ENCODE measurements at regions not wholly inside any gene's neighbourhood (a gene's known extent, or its start where the extent isn't known, plus 50 kb on each side); places are given as distances from the start of the nearest gene placed in this dataset.
A peak's percentile ranks its signal among the peaks of the same experiment; 100 is the strongest.

DNA sequence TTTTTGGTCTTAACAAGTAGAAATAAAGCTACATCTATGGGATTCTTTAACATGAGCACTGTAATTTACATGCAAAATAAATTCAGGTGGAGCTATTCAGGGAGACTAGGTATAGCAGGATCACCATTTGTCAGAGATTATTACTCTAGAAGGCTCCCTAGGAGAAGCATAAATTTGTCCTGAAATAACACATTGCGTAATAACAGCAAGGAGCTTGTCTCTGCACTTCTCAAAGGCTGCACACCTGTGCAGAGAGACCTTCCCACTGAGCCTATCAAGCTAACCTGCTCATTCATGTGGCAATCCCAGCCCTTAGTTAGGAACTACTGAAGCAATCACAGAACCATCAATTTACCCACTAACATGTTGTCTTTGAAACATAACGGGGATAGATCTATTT lies 437.4 kb upstream of the MC4R start:
- H3K9ac ChIP-seq (replicated peaks in 1 of 4; ENCODE audit: extremely low read depth in 1 of 4, low read depth in 3 of 4, low read length in 3 of 4), result no peak overlapping the region
- ChIA-PET CTCF (ENCODE audit: partially characterized antibody) (interaction anchor here (0.7 to 3.5 kb wide), 5 partner anchors 16 to 690 kb away, joined by 3 to 13 read pairs (median 4); no protein-coding TSS in a partner anchor), POLR2A (ENCODE audit: partially characterized antibody) (no interaction called here)
- no peak overlapping the region for H2BK20ac ChIP-seq (ENCODE audit: low read length)
- no peak overlapping the region for H3K4ac ChIP-seq (replicated peaks; ENCODE audit: insufficient read length, low read depth, low read length)
- no peak overlapping the region for H3K18ac ChIP-seq (ENCODE audit: extremely low read depth, low read length)
- no peak overlapping the region; a peak in 1 of 4 replicates for H3K4me2 ChIP-seq (ENCODE audit: insufficient read depth in 1 of 2, low read depth in 2 of 2, low read length in 2 of 2)
- H3K27ac ChIP-seq (ENCODE audit: low read depth, low read length), result no peak overlapping the region
- 91% methylated on average over 2 of the region's 2 CpGs; no CpG with 5 or more reads in 1 of the 2 experiments for WGBS, 2 experiments (ENCODE audit: extremely low coverage in 1 of 2, insufficient coverage in 1 of 2, insufficient read length in 1 of 2, insufficient replicate concordance in 2 of 2, low coverage in 1 of 2, low lambda C conversion rate in 2 of 2, missing lambda C conversion rate in 1 of 2)
- no peak overlapping the region for H2AK5ac ChIP-seq (ENCODE audit: low read depth, low read length)
- no peak overlapping the region for H2BK12ac ChIP-seq (ENCODE audit: low read depth, low read length)
- no peak for FAIRE-seq
- H3K79me2 ChIP-seq (ENCODE audit: control insufficient read depth in 1 of 2, insufficient read depth in 2 of 2, low read length in 2 of 2), result no peaks in the 10 kb centered on the region
- H3K14ac ChIP-seq (ENCODE audit: insufficient read length), result no peak overlapping the region
- no peak overlapping the region for H2AFZ ChIP-seq (ENCODE audit: low read length)
- no peak overlapping the region for H3K56ac ChIP-seq (replicated peaks; ENCODE audit: insufficient read length, low read depth, low read length)
- no peak for DNase-seq (ENCODE audit: low read depth in 1 of 2, low spot score in 2 of 2)
- no peaks in the 10 kb centered on the region for H3K36me3 ChIP-seq (ENCODE audit: control insufficient read depth in 2 of 4, insufficient read depth in 4 of 4, low read length in 3 of 4)
- H3K23ac ChIP-seq (ENCODE audit: insufficient read length), result no peak overlapping the region
- no peak overlapping the region for H3K4me3 ChIP-seq (ENCODE audit: extremely low read depth in 1 of 4, insufficient read depth in 2 of 4, low read depth in 3 of 4, low read length in 4 of 4)
- peaks cover 0 to 18% (median 6%) of the 10 kb centered on the region in 4 experiments; a peak in 4 of 7 replicates for H3K27me3 ChIP-seq (replicated peaks in 1 of 4; ENCODE audit: control insufficient read depth in 3 of 4, extremely low read depth in 1 of 4, insufficient read depth in 3 of 4, low read length in 3 of 4)
- H3K23me2 ChIP-seq (ENCODE audit: low read depth, low read length), result no peaks in the 10 kb centered on the region
- H2BK5ac ChIP-seq (ENCODE audit: low read depth, low read length), result no peak overlapping the region
- no peak overlapping the region for H4K5ac ChIP-seq (ENCODE audit: insufficient read length, low read depth, low read length)
- H2BK120ac ChIP-seq (replicated peaks; ENCODE audit: low read depth, low read length), result no peak overlapping the region
- H4K20me1 ChIP-seq (replicated peaks in 1 of 2; ENCODE audit: control insufficient read depth in 1 of 2, insufficient read depth in 2 of 2, low read length in 2 of 2), result no peaks in the 10 kb centered on the region
- no peak overlapping the region; the same call in 1 of the 2 replicates for H4K8ac ChIP-seq (ENCODE audit: extremely low read depth, insufficient read depth, low read length)
- TF ChIP-seq CEBPB (IDR thresholded peaks at IDR 0.05; ENCODE audit: low read depth, low read length) (peak; percentile 72), RBBP5 (IDR thresholded peaks at IDR 0.05; ENCODE audit: borderline replicate concordance, low read depth, low read length) (no peak)
- H2BK15ac ChIP-seq (ENCODE audit: low read length), result no peak overlapping the region
- no peaks in the 10 kb centered on the region for H3K9me3 ChIP-seq (ENCODE audit: insufficient read depth in 2 of 2, low read depth in 1 of 2, low read length in 1 of 2)
- H4K91ac ChIP-seq (replicated peaks; ENCODE audit: insufficient read length, low read length), result no peak overlapping the region
- peaks cover 0 to 10% (median 3%) of the 10 kb centered on the region in 4 experiments; a peak in 6 of 7 replicates for H3K4me1 ChIP-seq (replicated peaks in 1 of 4; ENCODE audit: control insufficient read depth in 3 of 4, insufficient read depth in 4 of 4, low read length in 3 of 4)
- no peaks in the 10 kb centered on the region for H3K79me1 ChIP-seq (ENCODE audit: low read depth, low read length)

Measured in H1 (cell line).